GM21381 (cell line): ENCODE measurements at regions not wholly inside any gene's neighbourhood (a gene's known extent, or its start where the extent isn't known, plus 50 kb on each side); places are given as distances from the start of the nearest gene placed in this dataset.
"Not testable (repeated sequence)": the region's sequence is repeated elsewhere in the genome, so short reads cannot be mapped to it uniquely, and the experiment has no call there.

ENCODE experiments used
- ATAC-seq: cut with Tn5 transposase; IDR thresholded peaks from one replicate; pipeline ENCODE4 v1.9.1; 2021; ENCODE audit warnings: mild to moderate bottlenecking, moderate library complexity; ENCODE audit not compliant: unreplicated experiment

DNA sequence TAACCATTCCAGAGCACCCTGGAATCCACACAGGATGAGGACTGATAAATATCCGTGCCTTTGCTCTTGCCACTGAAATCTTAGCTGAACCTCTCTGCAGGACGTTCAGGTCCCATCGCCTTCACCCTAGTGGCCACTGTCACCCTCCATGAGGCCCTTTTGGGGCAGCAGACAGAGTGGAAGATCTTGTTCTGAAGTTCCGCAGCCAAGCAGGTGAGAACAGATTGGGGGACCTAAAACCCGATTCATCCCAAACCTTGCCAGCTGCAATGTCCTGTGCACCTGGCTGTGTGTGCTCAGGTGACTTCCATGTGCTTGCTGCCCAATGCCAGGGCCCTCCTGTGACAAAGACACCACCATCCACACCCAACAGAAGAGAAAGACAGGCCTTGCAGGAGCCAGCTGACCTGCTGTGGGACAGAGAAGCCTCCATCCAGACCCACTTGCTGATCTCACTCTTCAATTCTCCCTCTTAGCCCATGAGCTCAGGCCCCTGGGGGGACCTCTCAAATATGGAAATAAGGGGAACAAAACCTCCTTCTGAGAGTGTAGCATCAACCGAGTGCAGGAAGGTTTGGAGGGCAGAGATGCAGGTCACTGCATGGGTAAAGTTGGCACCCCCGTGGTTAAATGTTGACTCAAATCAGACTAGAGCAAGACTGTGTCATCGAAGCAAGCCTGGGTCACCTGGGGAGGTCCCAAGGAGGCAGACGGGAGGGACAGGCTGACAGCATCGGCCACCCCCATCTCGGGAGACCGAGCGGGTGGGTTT lies 308.7 kb upstream of the DIO3 start:
- ATAC-seq: no peak

DNA sequence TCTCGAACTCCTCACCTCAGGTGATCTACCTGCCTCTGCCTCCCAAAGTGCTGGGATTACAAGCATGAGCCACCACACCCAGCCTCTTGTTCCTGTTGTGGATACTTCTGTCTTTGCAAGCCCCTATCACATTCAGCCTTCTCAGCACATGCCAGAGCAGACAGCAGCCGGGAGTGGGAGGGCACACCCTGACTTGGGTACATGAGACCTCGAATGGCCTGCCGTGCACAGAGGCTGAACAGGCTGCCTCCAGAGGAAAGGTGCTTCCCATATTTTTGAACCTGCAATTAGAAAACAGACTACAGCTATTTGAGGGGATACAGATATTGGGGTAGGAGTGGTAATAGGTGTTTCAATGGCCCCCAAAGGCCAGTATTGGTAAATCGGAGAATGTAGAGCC lies 307.3 kb upstream of the DIO3 start:
- ATAC-seq: no peak

DNA sequence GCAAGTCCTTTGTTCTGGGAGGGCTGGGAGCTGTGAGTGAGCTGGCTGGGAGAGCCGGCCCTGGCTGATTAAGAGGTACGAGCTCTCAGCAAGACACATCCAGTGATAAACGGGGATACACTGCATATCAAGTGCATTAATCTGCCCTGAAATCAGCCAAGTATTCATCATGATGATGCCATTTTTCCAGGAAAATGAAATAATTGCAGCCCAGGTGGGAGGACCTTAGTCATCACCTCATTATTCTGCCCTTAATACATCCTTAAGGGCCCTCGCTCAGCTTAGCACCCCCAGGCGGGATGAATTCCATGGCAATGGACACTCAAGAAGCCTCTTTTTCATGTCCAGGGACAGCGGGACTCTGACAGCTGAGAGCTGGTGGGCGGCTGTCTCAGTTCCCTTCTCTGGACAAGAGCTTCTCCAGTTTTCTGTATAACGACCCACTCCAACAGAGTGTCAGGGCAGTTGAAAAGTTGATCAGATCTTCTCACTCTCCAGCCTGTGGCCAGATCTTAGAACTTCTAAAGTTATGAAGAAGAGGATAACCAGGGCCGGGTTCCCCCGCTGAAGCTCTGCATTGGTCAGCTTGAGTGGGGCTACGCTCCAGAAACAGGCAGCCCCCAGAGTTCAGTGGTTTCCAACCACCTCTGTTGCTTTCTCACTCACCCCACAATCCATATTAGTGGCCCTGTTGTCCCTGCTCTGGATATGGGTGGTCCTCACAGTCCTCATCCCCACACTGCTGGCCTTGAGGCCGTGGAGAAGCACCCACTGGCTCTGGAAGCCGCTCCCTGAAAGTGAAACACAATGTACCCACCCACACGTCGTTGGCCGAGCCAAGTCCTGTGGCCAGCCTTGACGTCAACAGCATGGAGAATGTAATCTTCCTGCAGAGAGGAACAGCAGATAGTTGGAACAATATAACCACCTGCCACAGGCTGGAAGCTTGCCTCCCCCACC lies 306.2 kb upstream of the DIO3 start:
- ATAC-seq: no peak

DNA sequence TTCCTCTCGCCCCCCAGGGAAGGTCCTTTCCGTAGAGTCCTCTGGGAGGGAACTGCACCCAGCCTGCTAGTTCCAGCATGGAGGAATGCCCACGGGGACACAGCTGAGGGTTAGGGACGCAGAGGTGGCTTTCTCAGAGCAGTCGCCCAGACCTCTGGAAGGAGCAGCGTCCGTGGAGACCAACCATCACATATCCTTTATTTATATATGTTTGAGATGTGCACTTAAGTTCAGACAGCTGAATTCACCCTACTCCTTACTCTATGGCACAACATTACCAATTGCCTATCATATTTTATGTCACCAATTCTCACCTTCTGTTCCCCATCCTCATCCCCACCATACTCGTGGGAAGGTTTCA lies 305.6 kb upstream of the DIO3 start:
- no peak for ATAC-seq

DNA sequence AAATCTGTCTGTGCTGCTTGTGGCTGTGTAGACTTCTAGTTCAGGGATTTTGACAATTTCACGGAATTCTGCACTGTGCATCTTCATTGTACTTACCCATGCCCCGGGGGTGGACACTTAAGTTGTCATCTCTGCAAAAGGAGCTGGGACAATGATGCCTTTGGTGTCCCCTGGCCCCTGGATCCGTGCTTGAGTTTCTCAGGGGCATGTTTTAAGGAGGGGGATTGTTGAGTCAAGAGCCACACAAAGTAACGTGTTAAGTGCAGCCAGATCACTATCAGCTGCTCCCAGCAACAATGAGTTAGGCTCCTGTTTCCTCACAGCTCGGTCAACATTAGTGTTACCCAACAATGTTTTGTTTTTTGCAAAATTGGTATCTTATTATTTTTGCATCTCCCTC lies 305.0 kb upstream of the DIO3 start:
- no peak for ATAC-seq

DNA sequence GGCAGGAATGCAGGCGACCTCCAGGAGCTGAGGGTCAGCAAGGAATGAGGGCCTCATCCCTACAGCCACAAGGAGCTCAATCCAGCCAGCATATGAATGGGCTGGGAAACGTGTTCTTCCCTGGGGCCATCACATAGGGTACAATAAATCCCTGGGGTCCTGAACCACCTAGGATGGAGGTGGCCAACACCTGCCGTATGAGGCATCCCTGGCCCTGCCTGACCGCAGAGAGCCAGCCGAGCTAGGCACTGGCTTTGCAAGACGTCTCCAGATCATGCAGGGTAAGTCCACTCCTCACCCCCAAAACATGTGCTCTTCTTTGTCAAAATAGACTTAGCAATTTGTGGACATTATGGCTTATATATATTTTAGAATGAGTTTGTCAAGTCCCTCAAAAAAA lies 303.7 kb upstream of the DIO3 start:
- no peak for ATAC-seq

DNA sequence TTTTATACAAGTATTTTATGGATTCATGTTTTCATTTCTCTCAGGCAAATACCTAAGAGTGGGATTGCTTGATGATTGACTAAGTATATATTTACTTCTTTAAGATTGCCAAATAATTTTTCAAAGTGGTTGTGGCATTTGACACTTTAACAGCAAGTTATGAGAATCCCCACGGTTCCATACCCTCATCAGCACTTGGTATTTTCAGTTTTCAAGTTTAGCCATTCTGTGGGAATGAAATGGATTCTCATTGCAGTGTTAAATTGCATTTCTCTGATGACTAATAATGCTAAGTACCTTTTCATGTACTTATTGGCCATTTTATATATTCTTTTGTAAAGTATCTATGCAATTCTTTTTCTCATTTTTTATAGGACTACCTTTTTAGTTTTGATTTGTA lies 301.5 kb upstream of the DIO3 start:
- ATAC-seq: no peak

DNA sequence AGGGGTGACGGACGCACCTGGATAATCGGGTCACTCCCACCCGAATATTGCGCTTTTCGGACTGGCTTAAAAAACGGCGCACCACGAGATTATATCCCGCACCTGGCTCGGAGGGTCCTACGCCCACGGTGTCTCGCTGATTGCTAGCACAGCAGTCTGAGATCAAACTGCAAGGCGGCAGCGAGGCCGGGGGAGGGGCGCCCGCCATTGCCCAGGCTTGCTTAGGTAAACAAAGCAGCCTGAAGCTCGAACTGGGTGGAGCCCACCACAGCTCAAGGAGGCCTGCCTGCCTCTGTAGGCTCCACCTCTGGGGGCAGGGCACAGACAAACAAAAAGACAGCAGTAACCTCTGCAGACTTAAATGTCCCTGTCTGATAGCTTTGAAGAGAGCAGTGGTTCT lies 294.9 kb upstream of the DIO3 start:
- not testable (repeated sequence) for ATAC-seq

DNA sequence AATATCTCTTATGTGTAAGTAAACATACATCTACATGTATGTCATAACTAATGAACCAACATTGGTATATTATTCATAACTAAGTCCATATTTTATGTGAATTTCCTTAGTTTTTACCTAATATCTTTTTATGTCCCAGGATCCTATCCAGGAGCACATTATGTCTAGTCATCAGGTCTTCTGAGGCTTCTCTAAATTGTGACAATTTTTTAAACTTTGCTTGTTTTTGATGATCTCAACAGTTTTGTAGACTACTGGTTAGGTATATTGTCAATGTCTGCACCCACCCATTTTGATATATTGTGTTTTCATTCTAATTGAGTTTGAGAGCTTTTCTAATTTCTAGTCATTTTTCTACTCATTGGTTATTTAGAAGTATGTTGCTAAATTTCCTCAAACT lies 288.2 kb upstream of the DIO3 start:
- no peak for ATAC-seq

DNA sequence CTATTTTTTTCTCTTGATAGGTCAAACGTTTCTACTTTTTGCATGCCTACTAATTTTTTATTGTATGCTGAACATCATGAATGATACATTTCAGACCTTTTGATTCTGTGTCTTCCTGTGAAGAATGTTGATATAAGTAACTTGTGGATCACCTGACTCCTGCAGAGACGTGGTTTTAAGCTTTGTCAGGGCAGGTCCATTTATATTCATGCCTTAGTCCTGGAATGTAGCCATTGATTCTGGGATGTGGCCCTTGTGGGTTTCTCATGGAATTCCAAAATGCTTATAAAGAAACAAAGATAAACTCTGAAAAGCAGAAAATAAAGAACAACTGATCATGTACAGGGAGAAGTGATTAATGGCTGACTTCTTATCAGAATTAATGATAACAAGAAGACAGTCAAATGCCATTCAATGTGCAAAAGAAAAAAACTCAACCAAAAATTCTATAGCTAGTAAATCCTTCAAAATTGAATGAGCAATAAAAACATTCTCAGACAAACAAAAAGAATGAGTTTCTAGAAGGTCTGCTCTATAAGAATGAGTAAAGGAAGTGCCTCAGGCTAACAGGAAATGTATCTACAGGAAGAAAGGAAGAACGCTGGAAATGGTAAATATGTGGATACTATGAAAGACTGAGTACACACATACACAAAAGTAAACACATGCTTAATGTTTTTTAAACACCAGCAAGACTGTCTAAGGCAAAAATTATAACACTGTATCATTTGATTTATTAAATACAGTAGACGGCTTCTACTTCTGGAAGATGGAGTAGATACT lies 284.8 kb upstream of the DIO3 start:
- ATAC-seq: no peak

DNA sequence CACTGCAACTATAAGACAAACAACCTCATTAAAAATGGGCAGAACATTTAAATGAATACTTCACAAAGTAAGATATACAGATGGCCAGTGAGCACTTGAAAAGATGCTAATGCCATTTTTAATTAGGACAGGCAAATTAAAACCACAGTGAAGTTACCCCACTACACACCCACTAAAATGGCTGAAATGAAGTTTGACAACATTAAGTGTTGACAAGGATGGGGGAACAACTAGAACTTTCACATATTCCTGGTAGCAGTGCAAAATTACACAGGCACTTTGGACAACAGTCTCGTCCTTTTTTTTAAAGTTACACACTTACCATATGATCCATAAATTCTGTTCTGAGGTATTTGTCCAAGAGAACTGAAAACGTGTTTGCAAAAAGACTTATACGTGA lies 278.9 kb upstream of the DIO3 start:
- no peak for ATAC-seq

DNA sequence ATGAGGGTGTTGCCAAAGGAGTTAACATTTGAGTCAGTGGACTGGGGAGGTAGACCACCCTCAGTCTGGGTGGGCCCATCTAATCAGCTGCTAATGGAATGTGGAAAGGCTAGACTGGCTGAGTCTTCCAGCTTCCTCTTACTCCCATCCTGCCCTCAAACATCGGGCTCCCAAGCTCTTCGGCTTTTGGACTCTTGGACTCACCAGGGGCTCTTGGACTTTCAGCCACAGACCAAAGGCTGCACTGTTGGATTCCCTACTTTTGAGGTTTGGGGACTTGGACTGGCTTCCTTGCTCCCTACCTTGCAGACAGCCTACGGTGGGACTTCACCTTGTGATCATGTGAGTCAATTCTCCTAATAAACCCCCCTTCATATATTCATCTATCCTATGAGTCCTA lies 276.6 kb upstream of the DIO3 start:
- ATAC-seq: no peak

DNA sequence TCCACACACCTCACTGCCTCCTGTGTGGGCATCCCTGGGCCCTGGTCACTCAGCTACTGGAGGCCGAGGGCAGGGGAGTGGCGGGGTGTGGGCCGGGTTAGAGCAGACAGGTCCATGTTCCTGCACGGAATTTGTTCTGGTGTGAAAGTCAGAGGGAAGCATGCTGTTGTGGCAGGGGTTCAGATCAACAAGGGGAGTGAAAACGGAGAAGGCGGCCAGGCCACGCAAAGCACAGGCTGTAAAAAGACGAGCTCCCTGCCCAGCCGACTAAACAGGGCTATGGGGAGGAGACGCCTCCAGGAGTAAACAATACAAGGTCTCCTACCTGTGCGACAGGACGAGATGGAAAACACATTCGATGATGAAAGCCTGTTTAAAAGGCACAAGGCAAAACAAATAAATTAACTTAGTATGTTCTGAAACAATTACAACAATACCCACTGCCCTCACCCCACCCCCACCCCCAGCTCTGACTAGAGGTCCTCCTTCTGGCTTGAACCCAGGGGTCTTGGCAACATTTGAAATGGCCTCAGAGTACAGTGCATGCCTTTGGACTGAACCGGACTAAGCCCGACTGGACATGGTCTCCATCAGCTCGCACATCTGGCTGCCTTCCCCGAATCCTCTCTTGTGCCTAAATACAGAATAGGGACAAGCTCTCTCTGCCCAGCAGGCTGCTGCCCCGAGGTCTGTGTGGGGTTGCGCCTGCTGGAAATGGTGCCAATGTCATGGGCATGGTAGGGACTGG lies 274.9 kb upstream of the DIO3 start:
- ATAC-seq: no peak

DNA sequence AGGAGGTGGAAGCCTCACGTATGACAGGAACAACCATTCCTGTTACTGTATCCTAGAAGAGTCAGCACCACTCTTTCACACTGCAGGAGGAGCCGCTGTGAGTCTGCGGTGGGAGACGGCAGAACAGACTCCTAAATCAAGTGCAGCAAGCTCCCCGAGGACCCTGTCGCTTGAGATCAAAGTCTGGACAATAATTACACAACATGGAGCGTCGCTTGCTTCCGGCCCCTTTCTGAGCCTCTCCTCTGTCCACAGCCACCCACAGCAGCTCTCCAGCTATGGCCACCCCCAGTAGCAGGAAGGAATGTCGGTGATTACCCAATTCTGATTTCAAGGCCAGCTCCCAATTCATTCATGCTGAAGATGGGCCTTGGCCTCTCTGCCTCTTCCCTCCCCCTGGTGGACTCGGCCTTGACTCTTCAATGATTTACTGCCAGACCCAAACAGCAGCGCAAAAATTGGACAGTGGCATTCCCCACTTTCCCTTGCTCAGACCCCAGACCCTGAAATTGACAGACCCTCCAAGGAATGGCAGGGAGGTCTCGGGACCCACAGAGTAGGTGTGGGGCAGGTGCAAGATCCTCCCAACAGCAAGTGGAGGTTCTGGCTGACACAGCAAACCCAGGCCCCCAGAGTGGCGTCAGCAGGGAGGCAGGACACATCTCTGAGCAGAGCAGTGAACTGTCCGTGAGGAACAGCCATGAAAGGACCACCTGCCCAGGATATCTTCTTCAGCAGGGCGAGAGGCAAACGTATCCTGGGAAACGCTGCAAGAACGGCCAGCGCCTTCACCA lies 272.7 kb upstream of the DIO3 start:
- ATAC-seq: no peak

DNA sequence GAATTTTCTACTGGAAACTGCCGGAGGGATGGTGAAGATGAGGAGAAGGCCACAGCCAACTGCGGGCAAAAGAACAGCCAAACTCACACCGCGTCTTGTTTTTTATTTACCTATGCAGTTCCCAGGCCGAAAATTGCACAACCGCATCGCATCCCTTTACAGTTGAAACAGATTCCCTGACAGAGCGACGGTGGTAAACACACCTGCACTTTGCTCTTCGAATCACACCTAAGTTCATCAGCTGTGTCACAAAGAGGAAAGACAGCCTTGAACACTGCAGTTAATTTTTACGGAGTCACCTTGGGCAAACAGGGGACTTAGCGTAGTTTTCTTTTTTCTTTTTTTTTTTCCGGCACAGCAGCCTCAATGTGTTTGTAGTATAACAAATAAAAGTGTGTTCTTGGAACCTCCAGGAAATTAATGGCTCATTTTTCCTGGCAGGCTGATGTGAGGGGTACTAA lies 272.0 kb upstream of the DIO3 start:
- ATAC-seq: no peak

DNA sequence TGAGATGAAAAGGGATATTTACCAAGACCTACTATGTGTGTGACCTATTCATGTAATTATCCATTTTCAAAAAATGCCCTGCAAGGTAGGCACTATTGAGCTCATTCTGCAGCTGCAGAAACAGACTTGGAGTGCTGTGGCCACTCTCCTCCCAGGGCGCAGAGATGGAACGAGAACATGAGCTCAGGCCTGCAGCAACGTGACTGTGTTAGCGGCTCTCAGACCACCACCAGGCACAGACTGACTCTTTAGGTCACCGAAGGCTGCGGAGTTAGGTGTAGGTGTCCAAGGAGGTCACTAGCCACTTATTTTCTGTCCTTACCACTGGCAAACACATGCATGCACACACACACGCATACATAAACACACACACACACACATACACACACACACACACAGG lies 271.4 kb upstream of the DIO3 start:
- no peak for ATAC-seq

DNA sequence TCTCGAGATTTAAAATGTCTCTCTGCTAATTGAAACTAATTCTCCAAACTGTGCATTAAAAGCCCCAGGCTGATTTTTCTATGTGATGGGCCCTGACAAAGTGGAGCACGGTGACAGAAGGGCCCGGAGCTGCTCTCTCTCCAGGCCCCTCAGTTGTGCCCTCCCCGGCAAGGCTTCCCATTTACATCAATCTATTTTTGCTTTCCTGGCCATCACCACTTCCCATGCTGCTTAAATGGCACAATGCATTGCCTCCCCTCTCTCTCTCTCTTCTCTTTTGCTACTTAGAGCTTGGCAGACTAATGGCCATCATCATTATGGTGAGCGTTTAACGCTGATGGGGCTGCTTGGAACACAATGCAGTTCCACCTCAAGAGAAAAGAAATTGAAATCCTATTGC lies 270.7 kb upstream of the DIO3 start:
- no peak for ATAC-seq

DNA sequence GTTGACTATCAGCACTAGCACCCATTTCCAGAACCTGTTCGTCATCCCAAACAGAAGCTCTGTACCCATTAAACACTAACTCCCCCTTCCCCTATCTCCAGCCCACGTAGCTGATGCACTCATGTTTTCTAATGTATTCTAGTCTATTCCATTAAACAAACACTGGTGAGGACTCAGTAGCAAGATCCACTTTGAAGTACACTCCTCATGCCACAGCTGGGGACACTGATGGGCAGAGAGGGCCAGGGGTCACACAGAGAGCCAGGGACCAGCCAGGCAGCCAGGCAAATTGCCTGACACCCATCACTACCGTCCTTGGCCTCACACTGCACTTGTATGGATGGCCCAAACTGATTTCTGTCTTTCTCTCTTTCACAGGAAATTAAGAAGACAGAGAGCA lies 269.9 kb upstream of the DIO3 start:
- ATAC-seq: no peak

DNA sequence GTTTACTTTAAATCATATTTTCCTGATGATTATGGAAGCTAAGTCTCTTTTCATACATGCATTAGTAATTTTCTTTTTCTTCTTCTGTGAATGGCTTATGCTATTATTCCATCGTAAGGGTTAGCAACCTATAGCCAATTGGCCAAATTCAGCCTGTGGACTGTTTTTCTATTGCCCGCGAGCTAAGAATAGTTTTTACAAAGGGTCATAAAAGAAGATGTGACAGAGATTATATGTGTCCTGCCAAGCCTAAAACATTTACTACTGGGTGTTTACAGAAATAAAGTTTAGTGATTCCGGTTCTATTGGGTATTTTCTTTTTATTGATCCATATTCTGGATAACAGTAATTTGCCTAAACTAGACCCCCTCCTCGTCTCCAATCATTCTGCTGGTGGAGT lies 268.8 kb upstream of the DIO3 start:
- no peak for ATAC-seq

DNA sequence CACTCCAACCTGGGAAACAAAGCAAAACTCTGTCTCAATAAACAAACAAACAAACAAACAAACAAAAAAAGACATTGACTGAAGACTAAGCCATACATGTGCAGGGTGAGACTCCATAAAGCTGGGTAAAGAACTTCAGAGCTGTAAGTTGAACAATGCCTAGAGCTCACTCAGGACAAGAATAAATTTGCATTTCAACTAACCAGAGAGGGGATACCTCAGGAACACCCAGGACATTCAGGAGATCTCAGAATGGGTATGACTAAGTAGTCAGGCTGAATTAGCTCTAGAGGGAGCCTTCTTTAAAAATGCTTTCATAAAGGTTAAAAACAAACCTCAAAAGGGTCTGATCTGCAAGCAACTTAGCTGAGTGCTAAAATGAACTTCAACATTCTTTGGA lies 267.7 kb upstream of the DIO3 start:
- no peak for ATAC-seq
